Esophagus squamous epithelium (tissue), 4 donors: ENCODE measurements at regions not wholly inside any gene's neighbourhood (a gene's known extent, or its start where the extent isn't known, plus 50 kb on each side); places are given as distances from the start of the nearest gene placed in this dataset.

ENCODE experiments used
- POLR2A ChIP-seq, 4 donors: fragments of 450-650 bp; IDR thresholded peaks; one replicate each; pipeline ENCODE4 v1.6.1; 2017; ENCODE audit warnings: antibody characterized with exemption in 4 of 4, mild to moderate bottlenecking in 4 of 4, moderate library complexity in 3 of 4
- TF ChIP-seq, protein P1 (sequence below), 6 experiments: fragments of 450-650 bp in 4 of 6; fragments of 200-600 bp in 2 of 6; sonication (generic) in 2 of 6; IDR thresholded peaks; one replicate each; pipeline ENCODE4 v1.5.1; 2016 to 2019; ENCODE audit warnings: antibody characterized with exemption in 6 of 6, mild to moderate bottlenecking in 4 of 6, moderate library complexity in 4 of 6

DNA sequence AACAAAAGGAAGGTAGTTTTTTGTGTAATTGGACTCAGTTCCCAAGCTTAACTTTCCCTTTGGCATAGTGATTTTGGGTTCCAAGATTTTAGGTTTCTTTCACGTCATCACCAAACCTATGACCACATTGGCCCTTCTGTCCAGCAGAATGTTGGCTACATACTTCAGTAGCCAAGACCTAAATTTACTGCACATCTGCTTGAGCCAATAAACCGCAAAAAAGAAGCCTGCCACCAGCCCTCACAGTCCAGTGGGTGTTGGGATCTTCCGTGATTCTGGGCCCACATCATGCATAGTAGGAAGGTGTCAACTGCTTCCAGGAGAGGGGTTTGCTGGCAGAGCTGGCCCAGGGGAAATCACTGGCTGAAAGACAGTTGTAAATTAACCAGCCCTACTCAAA is 57.6 kb upstream of the LIPC start:
- TF ChIP-seq, protein P1, sequence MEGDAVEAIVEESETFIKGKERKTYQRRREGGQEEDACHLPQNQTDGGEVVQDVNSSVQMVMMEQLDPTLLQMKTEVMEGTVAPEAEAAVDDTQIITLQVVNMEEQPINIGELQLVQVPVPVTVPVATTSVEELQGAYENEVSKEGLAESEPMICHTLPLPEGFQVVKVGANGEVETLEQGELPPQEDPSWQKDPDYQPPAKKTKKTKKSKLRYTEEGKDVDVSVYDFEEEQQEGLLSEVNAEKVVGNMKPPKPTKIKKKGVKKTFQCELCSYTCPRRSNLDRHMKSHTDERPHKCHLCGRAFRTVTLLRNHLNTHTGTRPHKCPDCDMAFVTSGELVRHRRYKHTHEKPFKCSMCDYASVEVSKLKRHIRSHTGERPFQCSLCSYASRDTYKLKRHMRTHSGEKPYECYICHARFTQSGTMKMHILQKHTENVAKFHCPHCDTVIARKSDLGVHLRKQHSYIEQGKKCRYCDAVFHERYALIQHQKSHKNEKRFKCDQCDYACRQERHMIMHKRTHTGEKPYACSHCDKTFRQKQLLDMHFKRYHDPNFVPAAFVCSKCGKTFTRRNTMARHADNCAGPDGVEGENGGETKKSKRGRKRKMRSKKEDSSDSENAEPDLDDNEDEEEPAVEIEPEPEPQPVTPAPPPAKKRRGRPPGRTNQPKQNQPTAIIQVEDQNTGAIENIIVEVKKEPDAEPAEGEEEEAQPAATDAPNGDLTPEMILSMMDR (IDR thresholded peaks at IDR 0.05), result no peak
- TF ChIP-seq POLR2A (IDR thresholded peaks at IDR 0.05), result no peak
